ENCODE measurements at regions not wholly inside any gene's neighbourhood (a gene's known extent, or its start where the extent isn't known, plus 50 kb on each side); places are given as distances from the start of the nearest gene placed in this dataset.

- H3K27me3 ChIP-seq (ENCODE audit: insufficient read depth, low read depth, low read length) = no peaks in the 10 kb centered on the region
- H3K36me3 ChIP-seq (ENCODE audit: insufficient read depth, low read length) = no peaks in the 10 kb centered on the region
- no peaks in the 10 kb centered on the region for H3F3A ChIP-seq (ENCODE audit: insufficient read depth, low read length, poor library complexity, severe bottlenecking)
- no peak overlapping the region for H3K27ac ChIP-seq (ENCODE audit: low read length)
- H3K9ac ChIP-seq (ENCODE audit: low read length) = no peak overlapping the region
- TF ChIP-seq EZH2 (IDR thresholded peaks at IDR 0.05; ENCODE audit: borderline replicate concordance, insufficient read depth, low read length, poor library complexity, severe bottlenecking) (no peak), EP300 (conservative IDR thresholded peaks at IDR 0.05; ENCODE audit: poor library complexity, severe bottlenecking) (no peak), REST (IDR thresholded peaks at IDR 0.05; ENCODE audit: borderline replicate concordance) (no peak), TAF1 (IDR thresholded peaks at IDR 0.05; ENCODE audit: low read depth) (no peak), RAD21 (conservative IDR thresholded peaks at IDR 0.05) (no peak), SMC3 (conservative IDR thresholded peaks at IDR 0.05; ENCODE audit: poor library complexity) (no peak), CTCF (IDR thresholded peaks at IDR 0.05; ENCODE audit: poor library complexity, severe bottlenecking) (no peak), POLR2AphosphoS5 (IDR thresholded peaks at IDR 0.05) (no peak), MXI1 (conservative IDR thresholded peaks at IDR 0.05; ENCODE audit: poor library complexity, severe bottlenecking) (no peak)
- H4K20me1 ChIP-seq (ENCODE audit: insufficient read depth) = no peaks in the 10 kb centered on the region
- no peak overlapping the region for H2AFZ ChIP-seq (ENCODE audit: low read depth, low read length)
- H3K4me3 ChIP-seq (ENCODE audit: low read length) = no peak overlapping the region
- H3K9me2 ChIP-seq (ENCODE audit: insufficient read depth, low read length) = no peaks in the 10 kb centered on the region
- H3K79me2 ChIP-seq (replicated peaks; ENCODE audit: insufficient read depth, low read length) = no peaks in the 10 kb centered on the region
- H3K9me3 ChIP-seq (ENCODE audit: low read length) = no peaks in the 10 kb centered on the region
- H3K4me2 ChIP-seq (ENCODE audit: low read length) = no peak overlapping the region
Measured at GRCh38 chr3:191141728-191142127, 57.3 kb upstream of the OSTN start.

GRCh38 chr3:191139736-191140135 is 59.3 kb upstream of the OSTN start:
- no peaks in the 10 kb centered on the region for H3K36me3 ChIP-seq (ENCODE audit: insufficient read depth, low read length)
- no peaks in the 10 kb centered on the region for H3F3A ChIP-seq (ENCODE audit: insufficient read depth, low read length, poor library complexity, severe bottlenecking)
- no peak overlapping the region for H3K9ac ChIP-seq (ENCODE audit: low read length)
- H3K79me2 ChIP-seq (replicated peaks; ENCODE audit: insufficient read depth, low read length) = no peaks in the 10 kb centered on the region
- H3K27ac ChIP-seq (ENCODE audit: low read length) = no peak overlapping the region
- H3K4me3 ChIP-seq (ENCODE audit: low read length) = no peak overlapping the region
- H4K20me1 ChIP-seq (ENCODE audit: insufficient read depth) = no peaks in the 10 kb centered on the region
- TF ChIP-seq MXI1 (conservative IDR thresholded peaks at IDR 0.05; ENCODE audit: poor library complexity, severe bottlenecking) = no peak
- no peaks in the 10 kb centered on the region for H3K9me3 ChIP-seq (ENCODE audit: low read length)
- no peak overlapping the region for H2AFZ ChIP-seq (ENCODE audit: low read depth, low read length)
- no peaks in the 10 kb centered on the region for H3K9me2 ChIP-seq (ENCODE audit: insufficient read depth, low read length)
- H3K27me3 ChIP-seq (ENCODE audit: insufficient read depth, low read depth, low read length) = no peaks in the 10 kb centered on the region
- no peak overlapping the region for H3K4me2 ChIP-seq (ENCODE audit: low read length)

GRCh38 chr3:191138937-191139336 is 60.1 kb upstream of the OSTN start:
- TF ChIP-seq SMC3 (conservative IDR thresholded peaks at IDR 0.05; ENCODE audit: poor library complexity) = no peak
- no peak for TF ChIP-seq CTCF (IDR thresholded peaks at IDR 0.05; ENCODE audit: poor library complexity, severe bottlenecking)
- TF ChIP-seq EP300 (conservative IDR thresholded peaks at IDR 0.05; ENCODE audit: poor library complexity, severe bottlenecking) = no peak
- no peak for TF ChIP-seq POLR2AphosphoS5 (IDR thresholded peaks at IDR 0.05)
- TF ChIP-seq TAF1 (IDR thresholded peaks at IDR 0.05; ENCODE audit: low read depth) = no peak
- TF ChIP-seq REST (IDR thresholded peaks at IDR 0.05; ENCODE audit: borderline replicate concordance) = no peak
- no peak for TF ChIP-seq RAD21 (conservative IDR thresholded peaks at IDR 0.05)
- no peak for TF ChIP-seq MXI1 (conservative IDR thresholded peaks at IDR 0.05; ENCODE audit: poor library complexity, severe bottlenecking)
- TF ChIP-seq EZH2 (IDR thresholded peaks at IDR 0.05; ENCODE audit: borderline replicate concordance, insufficient read depth, low read length, poor library complexity, severe bottlenecking) = no peak
- H3K9me2 ChIP-seq (ENCODE audit: insufficient read depth, low read length) = no peaks in the 10 kb centered on the region
- no peaks in the 10 kb centered on the region for H4K20me1 ChIP-seq (ENCODE audit: insufficient read depth)
- H3K27ac ChIP-seq (ENCODE audit: low read length) = no peak overlapping the region
- H3K9me3 ChIP-seq (ENCODE audit: low read length) = no peaks in the 10 kb centered on the region
- H3K4me2 ChIP-seq (ENCODE audit: low read length) = no peak overlapping the region
- H3K79me2 ChIP-seq (replicated peaks; ENCODE audit: insufficient read depth, low read length) = no peaks in the 10 kb centered on the region
- no peaks in the 10 kb centered on the region for H3K36me3 ChIP-seq (ENCODE audit: insufficient read depth, low read length)
- no peak overlapping the region for H3K4me3 ChIP-seq (ENCODE audit: low read length)
- no peak overlapping the region for H3K9ac ChIP-seq (ENCODE audit: low read length)
- H2AFZ ChIP-seq (ENCODE audit: low read depth, low read length) = no peak overlapping the region
- no peaks in the 10 kb centered on the region for H3F3A ChIP-seq (ENCODE audit: insufficient read depth, low read length, poor library complexity, severe bottlenecking)
- no peaks in the 10 kb centered on the region for H3K27me3 ChIP-seq (ENCODE audit: insufficient read depth, low read depth, low read length)

All from neural cell (in vitro differentiated cells).